Neural progenitor cell (in vitro differentiated cells): ENCODE measurements at regions not wholly inside any gene's neighbourhood (a gene's known extent, or its start where the extent isn't known, plus 50 kb on each side); places are given as distances from the start of the nearest gene placed in this dataset.

Source experiments
- EZH2 ChIP-seq: fragments of 200-600 bp; sonication (generic); IDR thresholded peaks from 2 replicates; pipeline ENCODE4 v1.6.1; 2017; ENCODE audit warnings: antibody characterized with exemption, mild to moderate bottlenecking, moderate library complexity
- EZH2phosphoT487 ChIP-seq: fragments of 200-600 bp; sonication (generic); IDR thresholded peaks from 2 replicates; pipeline ENCODE4 v1.6.1; 2017; ENCODE audit warnings: antibody characterized with exemption
- TF ChIP-seq, protein P1 (sequence below): fragments of 200-600 bp; sonication (generic); IDR thresholded peaks from 2 replicates; pipeline ENCODE4 v1.5.1; 2017; ENCODE audit warnings: antibody characterized with exemption, mild to moderate bottlenecking

DNA sequence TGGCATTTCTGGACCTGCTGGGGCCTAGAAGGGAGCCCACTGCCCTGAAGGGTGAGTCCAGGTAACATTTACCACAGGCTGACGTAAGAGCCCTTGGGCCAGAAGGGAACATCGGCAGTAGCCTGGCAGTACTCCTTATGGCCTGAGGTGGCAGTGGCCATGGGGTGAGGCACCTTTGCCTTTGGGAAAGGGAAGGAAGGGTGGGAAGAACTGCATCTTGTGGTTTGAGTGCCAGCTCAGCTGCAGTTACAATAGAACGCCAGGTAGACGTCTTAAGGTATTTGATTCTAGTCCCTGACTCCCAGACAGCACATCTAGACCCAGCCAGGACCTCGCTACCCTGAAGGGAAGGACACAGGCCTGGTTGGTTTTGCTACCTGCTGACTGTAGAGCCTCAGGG lies 104.9 kb downstream of the SOX14 start:
- TF ChIP-seq, protein P1, sequence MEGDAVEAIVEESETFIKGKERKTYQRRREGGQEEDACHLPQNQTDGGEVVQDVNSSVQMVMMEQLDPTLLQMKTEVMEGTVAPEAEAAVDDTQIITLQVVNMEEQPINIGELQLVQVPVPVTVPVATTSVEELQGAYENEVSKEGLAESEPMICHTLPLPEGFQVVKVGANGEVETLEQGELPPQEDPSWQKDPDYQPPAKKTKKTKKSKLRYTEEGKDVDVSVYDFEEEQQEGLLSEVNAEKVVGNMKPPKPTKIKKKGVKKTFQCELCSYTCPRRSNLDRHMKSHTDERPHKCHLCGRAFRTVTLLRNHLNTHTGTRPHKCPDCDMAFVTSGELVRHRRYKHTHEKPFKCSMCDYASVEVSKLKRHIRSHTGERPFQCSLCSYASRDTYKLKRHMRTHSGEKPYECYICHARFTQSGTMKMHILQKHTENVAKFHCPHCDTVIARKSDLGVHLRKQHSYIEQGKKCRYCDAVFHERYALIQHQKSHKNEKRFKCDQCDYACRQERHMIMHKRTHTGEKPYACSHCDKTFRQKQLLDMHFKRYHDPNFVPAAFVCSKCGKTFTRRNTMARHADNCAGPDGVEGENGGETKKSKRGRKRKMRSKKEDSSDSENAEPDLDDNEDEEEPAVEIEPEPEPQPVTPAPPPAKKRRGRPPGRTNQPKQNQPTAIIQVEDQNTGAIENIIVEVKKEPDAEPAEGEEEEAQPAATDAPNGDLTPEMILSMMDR, result no peak
- TF ChIP-seq EZH2 (no peak), EZH2phosphoT487 (no peak)
